ENCODE measurements at regions not wholly inside any gene's neighbourhood (a gene's known extent, or its start where the extent isn't known, plus 50 kb on each side); places are given as distances from the start of the nearest gene placed in this dataset.

DNA sequence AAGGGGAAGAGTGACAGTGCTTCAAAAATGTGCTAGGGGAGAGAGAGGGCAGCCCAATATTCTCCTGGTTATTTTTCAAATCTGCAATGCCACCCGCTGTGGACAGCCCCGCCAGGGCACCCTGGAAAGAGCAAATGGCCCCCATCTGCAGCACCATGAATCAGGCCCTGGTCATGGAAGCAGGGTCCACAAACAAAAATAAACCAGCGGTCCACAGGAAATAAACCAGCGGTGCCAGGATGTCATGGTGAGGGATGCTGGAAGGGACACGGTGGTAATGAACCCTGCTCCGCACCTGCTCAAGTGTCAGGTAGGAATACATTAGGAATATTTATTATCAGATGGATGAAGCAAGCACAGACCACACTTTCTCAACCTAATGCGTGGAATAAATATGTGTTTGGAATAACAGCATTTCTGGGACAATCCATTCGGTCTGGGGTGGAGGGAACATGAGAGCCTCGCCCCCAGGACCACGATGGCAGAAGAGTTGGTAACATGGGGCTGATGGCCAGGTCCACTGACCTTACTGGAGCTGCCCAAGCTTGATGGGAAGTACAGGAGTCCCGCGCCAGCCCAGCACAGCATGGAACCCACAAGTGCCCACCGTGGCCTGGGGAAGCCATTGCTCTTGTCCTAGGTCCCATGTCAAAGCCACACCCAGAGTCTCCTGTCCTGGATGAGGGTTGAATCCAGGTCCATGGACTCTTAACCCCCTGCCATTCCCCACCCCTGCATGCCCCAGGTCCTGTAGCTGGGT lies 181.7 kb downstream of the BRD1 start:
- no peak for DNase-seq (ENCODE audit: low read depth, low spot score)
- H3K36me3 Mint-ChIP-seq (ENCODE audit: low read depth), result no peaks in the 10 kb centered on the region
- H3K27ac Mint-ChIP-seq (ENCODE audit: unreplicated experiment), result no peak overlapping the region
- H3K9me3 Mint-ChIP-seq, result peaks cover 3% of the 10 kb centered on the region
- TF ChIP-seq, protein P1, sequence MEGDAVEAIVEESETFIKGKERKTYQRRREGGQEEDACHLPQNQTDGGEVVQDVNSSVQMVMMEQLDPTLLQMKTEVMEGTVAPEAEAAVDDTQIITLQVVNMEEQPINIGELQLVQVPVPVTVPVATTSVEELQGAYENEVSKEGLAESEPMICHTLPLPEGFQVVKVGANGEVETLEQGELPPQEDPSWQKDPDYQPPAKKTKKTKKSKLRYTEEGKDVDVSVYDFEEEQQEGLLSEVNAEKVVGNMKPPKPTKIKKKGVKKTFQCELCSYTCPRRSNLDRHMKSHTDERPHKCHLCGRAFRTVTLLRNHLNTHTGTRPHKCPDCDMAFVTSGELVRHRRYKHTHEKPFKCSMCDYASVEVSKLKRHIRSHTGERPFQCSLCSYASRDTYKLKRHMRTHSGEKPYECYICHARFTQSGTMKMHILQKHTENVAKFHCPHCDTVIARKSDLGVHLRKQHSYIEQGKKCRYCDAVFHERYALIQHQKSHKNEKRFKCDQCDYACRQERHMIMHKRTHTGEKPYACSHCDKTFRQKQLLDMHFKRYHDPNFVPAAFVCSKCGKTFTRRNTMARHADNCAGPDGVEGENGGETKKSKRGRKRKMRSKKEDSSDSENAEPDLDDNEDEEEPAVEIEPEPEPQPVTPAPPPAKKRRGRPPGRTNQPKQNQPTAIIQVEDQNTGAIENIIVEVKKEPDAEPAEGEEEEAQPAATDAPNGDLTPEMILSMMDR (conservative IDR thresholded peaks at IDR 0.05), result no peak
- no peak overlapping the region for H3K4me3 Mint-ChIP-seq
- H3K4me1 Mint-ChIP-seq, result peaks cover 20% of the 10 kb centered on the region
- peaks cover 28% of the 10 kb centered on the region for H3K27me3 Mint-ChIP-seq (ENCODE audit: low read depth)

DNA sequence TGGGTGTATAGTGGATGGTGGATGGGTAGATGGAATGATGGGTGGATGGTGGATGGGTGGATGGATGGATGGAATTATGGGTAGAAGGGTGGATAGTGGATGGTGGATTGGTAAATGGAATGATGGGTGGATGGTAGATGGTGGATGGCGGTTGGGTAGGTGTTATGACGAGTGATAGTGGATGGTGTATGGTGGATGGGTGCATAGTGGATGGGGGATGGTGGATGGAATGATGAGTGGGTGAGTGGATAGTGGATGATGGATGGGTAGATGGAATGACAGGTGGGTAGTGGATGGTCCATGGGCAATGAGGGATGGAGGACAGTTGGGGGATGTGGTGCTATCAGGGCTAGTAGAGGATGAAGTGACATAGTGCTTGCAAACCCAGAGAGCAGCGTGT lies 182.4 kb downstream of the BRD1 start:
- TF ChIP-seq, protein P1 (conservative IDR thresholded peaks at IDR 0.05), result no peak
- H3K9me3 Mint-ChIP-seq, result peaks cover 3% of the 10 kb centered on the region
- H3K27ac Mint-ChIP-seq (ENCODE audit: unreplicated experiment), result no peak overlapping the region
- H3K36me3 Mint-ChIP-seq (ENCODE audit: low read depth), result no peaks in the 10 kb centered on the region
- H3K4me1 Mint-ChIP-seq, result peaks cover 13% of the 10 kb centered on the region
- no peak overlapping the region for H3K4me3 Mint-ChIP-seq
- peaks cover 28% of the 10 kb centered on the region for H3K27me3 Mint-ChIP-seq (ENCODE audit: low read depth)
- no peak for DNase-seq (ENCODE audit: low read depth, low spot score)

DNA sequence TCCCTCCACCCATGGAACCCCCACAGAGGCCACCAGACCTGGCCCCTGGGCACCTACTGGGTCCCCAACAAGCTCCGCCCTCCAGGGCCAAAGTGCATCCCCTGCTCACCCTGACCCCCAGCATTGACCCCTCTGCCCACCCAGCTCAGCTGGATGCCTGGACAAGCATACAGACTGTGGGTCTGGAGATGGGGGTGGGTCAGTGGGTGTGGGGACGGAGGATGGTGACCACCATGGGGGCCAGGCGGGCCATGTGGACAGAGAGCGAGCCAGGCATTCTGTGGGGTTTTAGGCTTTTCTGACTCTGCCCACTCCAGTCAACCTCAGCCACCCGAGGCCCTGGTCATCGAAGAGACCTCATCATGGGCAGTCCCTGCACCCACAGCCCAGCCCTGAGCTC lies 183.7 kb downstream of the BRD1 start:
- Mint-ChIP-seq H3K9me3 (peaks cover 3% of the 10 kb centered on the region), H3K27ac (ENCODE audit: unreplicated experiment) (no peak overlapping the region), H3K4me3 (no peak overlapping the region), H3K27me3 (ENCODE audit: low read depth) (peaks cover 16% of the 10 kb centered on the region), H3K36me3 (ENCODE audit: low read depth) (no peaks in the 10 kb centered on the region), H3K4me1 (peaks cover under 1% of the 10 kb centered on the region)
- DNase-seq (ENCODE audit: low read depth, low spot score), result no peak
- TF ChIP-seq, protein P1 (conservative IDR thresholded peaks at IDR 0.05), result no peak

DNA sequence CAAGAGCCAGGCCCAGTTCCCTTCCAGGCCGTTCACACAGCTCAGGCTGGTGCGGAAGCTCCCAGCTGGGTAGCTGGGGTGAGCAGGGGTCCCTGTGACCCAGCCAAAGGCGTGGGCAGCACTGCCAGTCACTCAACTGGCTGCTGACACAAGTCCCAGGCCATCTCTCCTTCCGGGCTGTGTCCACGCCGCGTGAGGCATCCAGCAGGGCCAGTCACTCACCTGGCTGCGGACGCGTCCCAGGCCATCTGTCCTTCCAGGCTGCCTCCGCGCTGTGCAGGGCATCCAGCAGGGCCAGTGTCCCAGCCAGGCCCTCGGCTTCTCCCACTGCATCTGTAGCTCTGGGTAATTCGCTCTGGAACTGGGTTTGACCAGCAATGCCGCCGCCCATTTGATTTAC lies 184.2 kb downstream of the BRD1 start:
- peaks cover 18% of the 10 kb centered on the region for H3K27me3 Mint-ChIP-seq (ENCODE audit: low read depth)
- TF ChIP-seq, protein P1 (conservative IDR thresholded peaks at IDR 0.05), result no peak
- peaks cover 5% of the 10 kb centered on the region for H3K4me1 Mint-ChIP-seq
- no peak overlapping the region for H3K4me3 Mint-ChIP-seq
- no peaks in the 10 kb centered on the region for H3K36me3 Mint-ChIP-seq (ENCODE audit: low read depth)
- DNase-seq (ENCODE audit: low read depth, low spot score), result no peak
- peaks cover 3% of the 10 kb centered on the region for H3K9me3 Mint-ChIP-seq
- H3K27ac Mint-ChIP-seq (ENCODE audit: unreplicated experiment), result no peak overlapping the region

DNA sequence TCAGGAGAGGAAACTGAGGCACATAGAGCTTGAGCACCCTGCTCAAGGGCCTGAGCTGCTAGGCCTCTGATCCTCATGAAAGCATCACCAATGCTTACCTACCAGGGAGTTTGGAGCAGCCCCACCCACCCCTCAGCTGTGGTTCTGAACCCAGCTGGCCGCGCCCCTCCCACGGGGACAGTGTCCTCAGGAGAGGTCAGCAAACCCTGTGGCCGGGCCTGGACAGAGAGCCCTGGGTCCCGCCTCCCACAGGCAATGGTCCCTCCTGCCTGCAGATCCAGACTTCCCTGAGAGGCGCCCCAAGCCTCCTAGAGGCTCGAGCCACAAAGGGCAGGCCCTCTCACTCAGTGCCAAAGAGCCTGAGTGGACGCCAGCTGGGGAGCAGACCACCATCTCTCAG lies 184.9 kb downstream of the BRD1 start:
- TF ChIP-seq, protein P1 (conservative IDR thresholded peaks at IDR 0.05), result no peak
- Mint-ChIP-seq H3K4me1 (peaks cover 6% of the 10 kb centered on the region), H3K27me3 (ENCODE audit: low read depth) (peaks cover 18% of the 10 kb centered on the region), H3K4me3 (no peak overlapping the region), H3K9me3 (peaks cover 3% of the 10 kb centered on the region), H3K36me3 (ENCODE audit: low read depth) (no peaks in the 10 kb centered on the region), H3K27ac (ENCODE audit: unreplicated experiment) (no peak overlapping the region)
- DNase-seq (ENCODE audit: low read depth, low spot score), result no peak

Measured in neural crest cell (in vitro differentiated cells).